ENCODE measurements at regions not wholly inside any gene's neighbourhood (a gene's known extent, or its start where the extent isn't known, plus 50 kb on each side); places are given as distances from the start of the nearest gene placed in this dataset.
"Not testable (repeated sequence)": the region's sequence is repeated elsewhere in the genome, so short reads cannot be mapped to it uniquely, and the experiment has no call there.

DNA sequence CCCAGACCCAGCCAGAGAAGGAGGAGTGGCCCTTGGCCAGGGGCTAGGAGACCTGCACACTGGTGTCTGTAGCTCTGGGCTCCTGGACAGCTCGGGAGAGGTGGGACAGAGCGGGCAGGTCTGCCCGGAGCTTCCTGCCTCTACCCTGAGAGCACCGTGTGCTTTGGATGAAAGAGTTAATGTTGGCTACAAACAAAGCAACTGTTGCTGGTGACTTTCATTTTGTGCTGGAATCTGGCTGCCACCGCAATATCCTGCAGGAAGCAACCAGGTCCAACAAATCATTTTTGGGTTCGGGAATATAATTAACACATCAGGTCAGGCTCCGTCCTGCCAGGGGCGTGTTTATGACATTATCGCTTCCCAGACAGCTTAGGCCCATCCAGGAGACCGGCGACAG lies 441.8 kb upstream of the MKI67 start:
- no peak for DNase-seq

DNA sequence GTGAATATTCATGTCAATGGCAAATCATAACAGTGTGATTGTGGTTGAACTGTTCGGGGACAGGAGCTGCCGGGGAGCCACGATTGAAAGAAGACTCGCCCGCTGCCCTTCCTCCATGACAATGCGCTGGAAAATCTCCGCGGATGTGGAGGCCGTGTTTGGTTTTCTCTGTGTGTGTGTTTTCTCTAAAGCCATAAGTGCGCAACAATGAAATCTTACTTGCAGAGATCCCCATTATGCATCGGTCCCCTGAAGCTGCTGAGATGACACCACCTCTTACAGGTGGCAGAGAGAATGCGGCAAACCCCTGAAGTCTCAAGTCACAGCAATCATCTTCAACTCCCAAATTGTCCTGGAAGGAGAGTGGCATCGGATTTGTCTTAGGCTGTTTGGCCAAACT lies 442.3 kb upstream of the MKI67 start:
- no peak for DNase-seq

DNA sequence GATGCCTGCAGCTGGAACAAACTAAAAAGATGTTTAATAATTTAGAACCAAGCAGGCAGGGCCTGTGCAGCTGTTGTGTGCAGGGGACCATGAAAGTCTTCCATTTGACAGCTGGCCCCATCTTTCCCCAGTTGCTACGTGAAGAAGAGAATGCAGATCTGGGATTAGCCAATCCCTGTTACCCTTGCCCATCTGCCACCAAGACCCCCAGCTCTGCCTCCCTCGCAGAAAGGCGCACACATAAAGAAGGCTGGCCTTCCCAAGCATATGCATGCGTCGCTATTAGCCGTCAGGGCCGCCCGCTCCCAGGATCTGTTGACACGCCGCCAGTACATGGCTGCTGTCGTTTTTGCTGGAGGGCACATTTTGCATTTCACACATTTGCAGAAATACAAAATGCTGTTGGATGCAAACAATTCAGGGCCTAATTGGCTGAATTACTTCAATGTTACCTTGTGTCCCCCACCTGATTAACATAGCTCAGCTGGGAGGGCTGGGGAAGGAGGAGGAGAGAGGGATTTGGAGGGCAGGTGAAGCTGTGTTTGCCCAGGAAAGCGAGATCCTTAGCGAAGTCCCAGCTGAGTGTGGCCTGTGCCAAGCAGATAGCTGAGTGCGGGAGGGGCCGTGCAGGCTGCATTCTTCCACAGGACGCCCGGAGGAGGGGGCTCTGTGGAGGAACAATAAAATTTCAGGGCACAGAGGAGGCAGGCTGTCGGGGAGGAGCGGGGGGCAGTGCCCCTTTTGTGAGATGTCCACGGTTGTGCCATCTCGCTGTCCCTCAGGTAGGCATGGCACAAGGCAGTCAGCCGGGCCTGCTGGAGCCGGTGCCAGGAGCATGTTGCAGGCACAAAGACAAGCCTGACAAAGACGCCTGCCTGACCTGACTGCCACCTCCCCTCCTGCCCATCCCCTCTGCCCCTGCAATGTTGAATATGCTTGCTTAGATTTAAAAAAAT lies 443.0 kb upstream of the MKI67 start:
- DNase-seq, result no peak

DNA sequence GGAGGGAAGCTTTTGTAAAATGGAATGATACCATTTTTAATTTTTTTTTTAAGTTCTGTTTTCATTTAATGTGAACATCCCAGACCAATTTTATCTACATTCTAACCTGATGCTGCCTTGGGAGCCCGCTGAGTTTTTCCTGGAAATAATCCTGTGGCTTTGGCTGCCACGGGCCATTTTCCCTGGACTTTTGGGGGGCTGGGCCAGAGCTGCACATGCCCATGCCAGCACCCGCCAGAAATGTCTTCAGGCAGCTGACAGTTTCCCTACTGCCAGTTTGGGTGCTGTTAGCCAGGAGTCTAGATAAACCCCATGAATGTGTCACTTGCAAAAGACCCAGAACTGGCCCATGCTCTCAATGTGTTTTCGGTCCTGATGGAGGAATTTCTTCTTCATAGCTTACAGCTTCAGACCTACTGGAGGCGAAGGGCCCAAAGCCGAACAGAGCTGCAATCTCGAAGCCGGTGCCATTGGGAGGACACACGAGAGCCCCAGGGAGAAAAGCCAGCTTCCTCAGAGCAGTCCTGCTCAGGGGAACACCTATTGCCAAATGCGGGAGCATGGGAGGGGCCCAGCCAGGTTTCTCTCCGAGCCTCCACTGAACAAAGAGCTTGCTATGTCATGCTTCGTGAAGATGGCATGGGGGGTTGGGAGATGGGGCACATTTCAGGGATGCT lies 444.2 kb upstream of the MKI67 start:
- no peak for DNase-seq

DNA sequence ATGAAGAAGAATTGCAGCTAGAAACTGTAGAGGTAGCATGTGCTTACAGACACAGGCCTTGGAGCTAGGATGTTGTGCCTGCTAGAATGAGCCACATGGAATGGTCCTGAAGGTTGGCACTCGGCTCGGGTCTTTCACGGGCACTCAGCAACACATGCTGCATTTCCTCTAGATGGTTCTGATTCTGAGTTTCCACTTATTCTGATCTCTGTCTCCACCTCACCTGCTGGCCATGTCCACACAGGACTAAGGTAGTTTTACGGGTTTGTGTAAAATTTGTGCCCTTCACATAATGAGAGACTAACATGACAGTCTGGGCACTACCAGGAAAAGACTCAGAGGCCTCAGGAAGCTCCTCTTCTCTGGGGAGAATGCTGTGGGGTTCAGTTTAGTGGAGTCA lies 444.8 kb upstream of the MKI67 start:
- no peak for DNase-seq

DNA sequence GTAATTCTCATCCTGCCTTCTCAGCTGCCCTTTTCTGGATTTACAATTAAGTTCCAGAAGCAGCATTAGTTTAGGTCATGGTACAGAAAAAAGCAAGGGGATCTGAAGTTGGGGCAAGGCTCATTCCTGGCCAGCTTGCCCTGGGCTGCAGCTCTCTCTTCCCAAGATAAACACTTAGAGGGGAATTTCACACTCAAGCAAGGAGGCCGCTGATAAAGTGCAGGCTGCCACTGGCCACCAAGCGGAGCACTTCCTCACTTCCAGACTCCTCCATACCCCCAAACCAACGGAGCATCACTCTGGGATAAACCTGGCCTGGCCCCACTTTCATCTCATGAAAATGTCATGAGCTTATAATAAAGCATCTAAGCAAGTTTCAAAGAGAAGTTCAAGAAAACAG lies 445.5 kb upstream of the MKI67 start:
- no peak for DNase-seq

DNA sequence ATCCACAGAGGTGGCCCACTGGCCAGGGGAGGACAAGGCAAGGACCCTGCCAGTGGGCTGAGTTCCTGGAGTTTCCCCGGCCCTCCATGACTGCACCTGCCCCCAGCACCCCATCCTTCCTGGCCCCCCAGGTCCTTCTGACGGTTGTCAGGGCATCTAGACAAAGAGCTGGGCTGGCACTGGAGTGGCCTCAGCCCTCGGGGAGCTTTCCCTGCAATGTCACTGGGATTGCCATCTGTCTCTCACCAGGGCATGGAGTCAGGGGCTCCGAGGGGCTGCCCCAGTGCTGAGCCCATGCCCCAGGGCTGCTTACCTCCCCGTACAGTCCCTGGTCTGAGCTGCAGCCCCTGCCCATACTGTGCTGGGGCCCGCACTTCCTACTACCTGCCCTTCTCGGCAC lies 446.5 kb upstream of the MKI67 start:
- DNase-seq, result no peak

DNA sequence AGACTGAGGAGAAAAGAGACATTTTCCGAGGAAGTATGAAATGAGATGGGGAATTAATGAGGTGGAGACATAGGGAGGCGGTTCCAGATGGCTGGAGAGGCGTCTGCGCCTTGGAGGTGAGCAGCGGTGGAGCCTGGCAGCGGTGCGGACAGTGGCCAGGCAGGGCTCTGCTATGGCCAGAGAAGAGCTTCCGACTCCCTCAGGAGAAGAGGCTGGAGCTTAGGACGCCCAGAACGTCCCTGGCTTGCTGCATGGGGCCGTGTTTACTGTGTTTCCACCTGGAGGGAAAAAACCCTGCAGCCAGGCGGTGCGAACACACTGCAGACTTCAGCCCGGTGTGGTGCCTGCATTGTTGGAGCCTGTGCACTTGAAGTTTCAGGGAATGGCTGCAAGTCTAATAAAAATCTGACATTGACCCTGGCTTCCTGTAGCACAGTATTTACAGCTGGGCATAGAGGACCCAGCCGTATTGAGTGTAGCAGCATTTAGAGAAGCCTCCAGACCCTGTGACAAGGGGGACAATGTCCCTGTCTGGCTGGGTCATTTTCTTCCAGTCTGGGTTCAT lies 447.1 kb upstream of the MKI67 start:
- no peak for DNase-seq

DNA sequence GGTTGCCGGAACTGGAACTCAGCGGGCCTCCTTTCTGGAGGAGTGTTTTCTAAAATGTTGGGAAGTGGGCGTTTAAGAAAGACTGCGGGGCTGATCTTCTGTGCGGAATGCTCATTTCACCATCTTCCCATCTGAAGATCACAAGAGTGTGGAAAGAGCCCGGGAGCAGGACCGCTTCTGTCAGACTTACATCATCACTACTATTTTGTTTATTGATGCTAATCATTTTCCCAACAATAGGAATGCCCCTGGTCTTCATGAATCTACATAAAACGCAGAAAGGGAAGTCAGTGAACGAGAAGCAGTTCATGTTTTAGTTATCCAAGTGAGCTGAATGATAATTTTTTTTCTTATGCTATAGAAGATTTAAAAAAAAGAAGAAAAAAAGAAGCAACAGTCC lies 447.8 kb upstream of the MKI67 start:
- DNase-seq, result no peak

DNA sequence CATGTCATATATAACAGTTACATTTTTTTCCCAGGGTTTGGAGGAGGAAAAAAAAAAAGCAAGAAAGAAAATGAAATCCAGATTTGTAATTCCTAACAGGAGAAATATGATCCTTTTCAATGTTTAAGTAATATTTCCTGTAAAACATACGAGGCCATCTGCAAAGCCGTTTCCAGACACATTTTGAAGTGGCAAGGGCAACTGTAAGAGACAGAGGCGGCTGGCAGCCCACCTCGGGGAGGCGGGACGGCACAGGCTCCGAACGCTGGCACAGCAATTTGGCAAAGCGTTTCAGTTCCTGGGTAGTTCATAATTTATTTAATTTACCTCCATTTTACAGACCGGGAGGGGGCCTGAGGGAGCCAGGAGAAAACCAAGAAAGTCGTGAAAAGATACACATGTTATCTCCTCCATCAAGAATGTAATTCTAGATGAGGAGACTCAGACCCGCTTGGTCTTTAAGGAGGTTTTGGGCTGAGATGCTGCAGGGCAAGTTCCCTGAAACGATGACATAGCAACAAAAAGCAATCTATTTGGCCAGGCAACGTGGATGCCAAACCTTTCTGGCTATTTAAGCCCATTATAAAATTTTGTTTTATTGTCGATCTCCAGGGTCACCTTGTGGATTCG lies 448.5 kb upstream of the MKI67 start:
- DNase-seq, result no peak

DNA sequence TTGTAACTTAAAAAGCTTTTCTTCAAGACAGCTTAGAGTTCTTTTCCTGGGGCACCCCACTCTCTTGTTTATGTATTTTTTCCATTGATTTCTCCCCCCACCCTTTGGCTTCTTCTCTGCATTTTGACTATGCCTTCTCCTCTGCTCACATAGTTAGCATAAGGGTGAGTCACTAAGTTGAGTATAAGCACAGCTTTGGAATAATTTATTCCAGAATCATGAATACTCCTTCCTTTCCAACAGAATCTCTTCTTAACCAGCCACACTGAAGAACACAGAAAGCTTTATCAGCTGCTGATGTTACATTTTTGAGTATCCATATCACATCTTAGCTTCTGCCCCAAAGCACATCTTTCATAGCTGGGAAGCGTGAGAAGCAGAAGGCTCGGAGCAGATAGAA lies 449.5 kb upstream of the MKI67 start:
- no peak for DNase-seq

DNA sequence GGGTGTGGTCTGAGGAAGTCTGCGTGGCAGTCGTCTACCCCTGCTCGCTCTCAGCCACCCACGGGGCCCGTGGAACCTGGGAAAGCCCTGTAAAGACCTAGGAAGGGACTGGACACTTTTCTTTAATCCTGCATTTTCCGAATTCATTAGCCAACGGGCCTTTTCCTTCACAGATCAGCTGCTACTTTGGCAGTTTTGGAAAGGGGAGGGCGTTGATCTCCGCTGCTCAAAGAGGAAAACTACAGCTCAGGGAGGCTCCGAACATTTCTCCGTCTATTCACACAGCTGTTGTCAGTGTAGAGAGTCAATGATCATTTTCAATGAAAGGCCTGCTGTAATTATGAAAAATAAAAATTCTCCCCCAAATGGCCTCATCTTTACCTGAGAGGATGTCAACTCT lies 450.1 kb upstream of the MKI67 start:
- no peak for DNase-seq

DNA sequence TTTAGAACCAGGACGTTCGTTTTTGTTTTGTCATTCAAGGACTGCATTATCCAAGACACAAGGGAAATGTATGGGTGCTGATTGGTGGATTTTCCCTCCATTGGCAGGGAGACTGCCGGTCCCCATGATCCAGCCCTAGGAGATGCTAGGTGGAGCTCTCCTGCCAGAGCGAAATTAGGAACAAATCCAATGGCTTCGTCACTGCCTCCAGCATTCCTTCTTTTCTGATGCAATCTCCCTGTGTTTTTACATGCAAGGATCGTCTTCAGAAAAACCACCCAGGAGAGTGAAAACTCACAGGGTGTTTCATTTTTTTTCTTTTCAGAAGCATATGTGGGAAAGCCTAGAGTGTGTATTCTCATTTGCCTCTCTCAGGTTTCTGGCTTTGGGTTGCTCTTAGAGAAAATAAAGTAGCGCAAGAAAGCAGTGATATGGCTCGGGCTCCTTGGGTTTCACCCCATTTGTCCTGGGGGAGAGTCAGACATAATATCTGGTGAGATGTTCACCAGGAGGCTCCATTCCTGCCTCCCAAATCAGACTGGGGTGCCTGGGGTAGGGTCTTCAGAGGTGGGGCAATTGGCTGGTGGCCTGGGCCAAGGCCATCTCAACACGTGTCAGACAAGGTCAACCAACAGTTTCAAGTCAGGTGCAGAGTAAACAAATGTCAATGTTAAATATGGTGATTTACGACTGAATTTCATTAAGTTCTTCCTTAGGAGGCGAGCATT lies 450.9 kb upstream of the MKI67 start:
- no peak for DNase-seq

DNA sequence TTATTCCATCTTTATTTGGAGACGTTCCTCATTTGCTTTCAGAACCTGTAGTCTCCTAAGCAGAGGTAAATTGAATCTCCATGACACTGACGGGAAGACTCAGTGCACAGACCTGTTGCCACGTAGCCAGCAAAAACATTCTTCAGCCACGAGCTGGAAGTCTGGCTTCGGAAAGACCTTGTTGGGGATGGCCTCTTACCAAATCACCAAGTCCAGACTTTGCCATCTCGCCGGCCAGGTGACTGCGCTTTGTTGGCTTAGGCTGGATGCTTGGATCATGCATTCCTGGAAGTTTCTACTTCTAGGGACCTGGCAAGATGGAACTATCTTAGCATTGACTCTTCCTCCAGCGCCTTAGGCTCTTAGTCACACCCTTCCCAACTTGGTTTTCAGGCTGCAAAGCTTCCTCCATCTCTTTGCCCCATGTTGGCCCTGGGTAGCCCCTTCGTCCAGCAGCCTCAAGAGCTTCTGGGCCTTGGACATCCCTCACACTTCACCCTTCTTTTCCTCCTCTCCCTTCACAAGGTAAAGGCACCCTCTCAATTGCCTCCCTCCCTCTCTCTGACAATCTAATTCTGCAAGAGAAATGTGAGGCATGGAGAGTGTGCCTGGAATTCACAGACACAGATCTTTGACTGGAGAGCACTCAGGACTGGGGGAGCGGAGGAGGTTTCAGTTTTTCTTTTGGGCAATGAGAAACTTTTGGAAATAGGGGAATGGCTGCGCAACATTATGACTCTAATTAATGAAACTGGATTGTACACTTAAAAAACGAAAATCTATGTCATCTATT lies 451.9 kb upstream of the MKI67 start:
- no peak for DNase-seq

DNA sequence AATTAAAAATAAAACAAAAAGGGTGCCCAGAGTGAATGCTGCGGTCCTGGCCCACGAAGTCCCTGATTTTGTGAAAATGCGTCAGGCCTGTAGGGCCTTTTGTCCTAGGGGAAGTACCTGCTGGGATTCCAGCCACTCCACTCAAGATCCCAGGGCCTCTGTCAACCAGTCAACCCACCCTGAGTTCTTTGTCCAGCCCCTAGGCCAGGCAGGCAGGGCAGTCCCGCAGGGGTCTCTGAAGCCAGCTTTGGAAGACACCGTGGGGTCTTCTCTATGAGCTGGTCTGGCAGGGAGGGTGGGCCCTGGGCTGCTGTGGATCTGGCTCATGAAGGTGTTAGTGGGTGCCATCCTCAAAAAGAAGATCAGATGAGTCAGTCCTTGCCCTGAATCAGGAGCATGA lies 452.5 kb upstream of the MKI67 start:
- DNase-seq, result no peak

DNA sequence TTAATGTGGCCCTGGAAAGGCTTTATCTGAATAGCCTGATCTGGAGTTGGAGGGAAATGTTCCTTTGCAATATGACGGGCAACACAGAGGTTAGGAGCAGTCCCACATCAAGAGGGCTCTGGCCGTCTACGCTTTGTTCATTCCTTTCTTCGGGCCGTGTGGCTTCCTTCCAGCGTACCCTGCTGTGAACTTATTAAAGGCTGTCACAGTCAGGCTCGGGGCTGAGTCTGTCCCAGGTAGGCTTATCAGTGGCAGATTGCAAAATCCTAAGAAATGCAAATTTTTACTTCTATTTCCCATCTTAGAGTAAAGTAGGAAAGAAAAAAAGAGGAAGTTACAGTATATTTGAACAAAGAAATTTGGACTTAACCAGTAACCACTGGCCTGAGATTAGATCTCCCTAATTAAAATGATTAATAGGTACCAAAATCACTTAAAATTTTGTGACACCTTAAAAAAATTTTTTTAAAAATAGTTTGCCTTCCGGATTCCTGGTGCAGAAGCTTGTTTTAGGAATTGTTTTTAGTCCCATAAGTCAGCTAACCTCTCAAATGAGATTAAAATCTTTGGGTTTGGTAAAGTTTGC lies 453.1 kb upstream of the MKI67 start:
- no peak for DNase-seq

DNA sequence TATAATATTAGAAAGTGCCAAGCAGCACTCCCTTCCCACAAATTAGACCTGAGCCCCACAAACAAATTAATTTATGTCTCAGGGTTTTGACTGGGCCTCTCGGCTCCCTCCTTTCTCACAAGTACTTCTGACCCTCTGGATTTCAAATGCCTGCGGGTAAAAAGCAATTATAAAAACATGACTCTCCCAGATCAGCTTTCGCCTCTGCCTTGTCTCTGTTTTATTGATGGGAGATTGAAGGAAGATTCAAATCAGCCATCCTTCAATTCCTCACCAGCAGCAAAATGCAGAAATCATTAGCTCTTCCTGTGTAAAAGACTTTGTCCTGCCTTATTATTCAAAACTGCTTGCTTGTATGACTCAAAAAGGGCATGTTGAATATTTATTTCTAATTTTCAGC lies 453.7 kb upstream of the MKI67 start:
- no peak for DNase-seq

DNA sequence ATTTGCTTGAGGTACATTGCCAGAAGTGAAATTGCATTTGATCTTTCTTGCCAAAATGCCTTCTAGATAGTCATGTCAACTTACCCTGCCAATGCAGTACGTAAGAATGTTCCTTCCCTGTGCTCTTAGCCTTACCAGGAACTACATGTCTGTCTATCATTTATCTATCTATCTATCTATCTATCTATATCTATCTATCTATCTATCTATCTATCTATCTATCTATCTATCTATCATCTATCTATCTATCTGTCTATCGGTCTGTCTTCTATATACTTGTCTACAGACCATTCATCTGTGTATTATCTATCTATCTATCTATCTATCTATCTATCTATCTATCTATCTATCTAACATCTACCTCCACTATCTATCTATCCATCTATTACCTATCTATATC lies 456.9 kb upstream of the MKI67 start:
- DNase-seq, result not testable (repeated sequence)

DNA sequence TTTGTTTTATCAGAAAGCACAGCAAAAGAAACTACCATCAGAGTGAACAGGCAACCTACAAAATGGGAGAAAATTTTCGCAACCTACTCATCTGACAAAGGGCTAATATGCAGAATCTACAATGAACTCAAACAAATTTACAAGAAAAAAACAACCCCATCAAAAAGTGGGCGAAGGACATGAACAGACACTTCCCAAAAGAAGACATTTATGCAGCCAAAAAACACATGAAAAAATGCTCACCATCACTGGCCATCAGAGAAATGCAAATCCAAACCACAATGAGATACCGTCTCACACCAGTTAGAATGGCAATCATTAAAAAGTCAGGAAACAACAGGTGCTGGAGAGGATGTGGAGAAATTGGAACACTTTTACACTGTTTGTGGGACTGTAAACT lies 460.4 kb upstream of the MKI67 start:
- not testable (repeated sequence) for DNase-seq

DNA sequence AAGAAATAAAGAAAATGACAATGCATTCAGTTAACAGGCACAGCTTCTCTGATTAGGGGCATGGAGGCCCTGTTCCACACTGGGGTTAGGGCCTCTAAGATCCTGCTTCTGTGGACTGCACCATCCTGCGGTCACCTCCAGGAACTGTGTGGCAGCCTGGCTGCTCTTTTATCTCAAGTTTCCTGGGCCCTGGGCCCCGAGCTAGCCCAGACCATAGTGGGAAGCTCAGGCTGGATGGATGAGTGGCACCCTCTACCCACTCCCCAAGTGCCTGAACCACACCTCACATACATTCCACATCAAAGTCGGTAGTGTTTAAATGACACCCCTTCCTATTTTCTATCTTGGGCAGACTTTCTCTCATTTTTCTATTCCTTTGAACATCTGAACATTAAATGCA lies 461.5 kb upstream of the MKI67 start:
- no peak for DNase-seq

DNA sequence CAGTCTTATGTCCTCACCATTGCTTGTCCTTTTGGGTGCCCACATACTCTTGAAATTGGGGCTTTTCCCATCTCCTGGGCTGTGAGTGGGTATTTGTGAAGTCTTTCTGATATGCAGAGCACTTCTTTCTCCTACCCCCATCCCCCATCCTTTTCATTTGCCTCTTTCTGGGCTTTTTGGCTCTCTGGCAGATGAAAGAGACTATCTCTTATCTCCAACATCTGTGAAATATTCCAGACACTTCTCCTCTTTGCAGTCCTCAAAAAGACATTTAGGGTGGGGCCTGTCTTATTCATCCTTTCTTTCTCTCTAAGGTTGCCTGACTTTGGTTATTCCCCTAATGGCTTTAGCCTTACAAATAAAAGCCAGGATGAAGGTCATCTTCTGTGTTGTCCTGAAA lies 462.2 kb upstream of the MKI67 start:
- no peak for DNase-seq

DNA sequence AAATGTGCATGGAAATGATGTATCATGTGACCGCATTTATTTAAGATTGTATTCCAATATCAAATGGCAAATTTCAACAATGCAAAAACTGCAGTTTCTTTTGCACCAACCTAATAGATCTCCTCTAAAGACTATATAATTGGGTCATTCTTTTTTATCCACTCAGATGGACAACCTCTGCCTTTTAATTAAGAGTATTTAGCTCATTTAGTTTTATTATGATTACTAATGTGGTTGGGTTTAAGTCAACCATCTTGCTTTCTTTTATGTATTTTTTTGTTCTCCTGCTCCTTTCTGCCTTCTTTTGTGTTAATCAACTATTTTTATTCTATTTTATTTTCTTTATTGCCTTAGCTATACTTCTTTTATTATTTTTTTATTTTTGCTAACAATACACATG lies 468.5 kb upstream of the MKI67 start:
- DNase-seq, result no peak
